D721Med (cell line): ENCODE measurements at regions not wholly inside any gene's neighbourhood (a gene's known extent, or its start where the extent isn't known, plus 50 kb on each side); places are given as distances from the start of the nearest gene placed in this dataset.

Source experiments
- DNase-seq: peaks from one replicate; pipeline ENCODE4 v3.0.0; 2011; ENCODE audit warnings: low spot score; ENCODE audit not compliant: insufficient read length
- FAIRE-seq: peaks from 2 replicates; lab custom pipeline; 2011; peaks lifted over from hg19 to GRCh38; lab: Jason Lieb, UNC
- CTCF ChIP-seq: IDR thresholded peaks from 2 replicates; pipeline ENCODE4 v1.5.1; 2012; ENCODE audit warnings: mild to moderate bottlenecking, control low read depth; ENCODE audit not compliant: insufficient read depth; ENCODE audit errors: missing control alignments

- TF ChIP-seq CTCF = peak; percentile 52
- no peak for DNase-seq
- FAIRE-seq = no peak
Observed at GRCh38 chr11:22130462-22131053, 62.3 kb upstream of the ANO5 start.

GRCh38 chr11:22133776-22134175 lies 59.1 kb upstream of the ANO5 start:
- no peak for TF ChIP-seq CTCF
- DNase-seq = no peak
- no peak for FAIRE-seq

DNA sequence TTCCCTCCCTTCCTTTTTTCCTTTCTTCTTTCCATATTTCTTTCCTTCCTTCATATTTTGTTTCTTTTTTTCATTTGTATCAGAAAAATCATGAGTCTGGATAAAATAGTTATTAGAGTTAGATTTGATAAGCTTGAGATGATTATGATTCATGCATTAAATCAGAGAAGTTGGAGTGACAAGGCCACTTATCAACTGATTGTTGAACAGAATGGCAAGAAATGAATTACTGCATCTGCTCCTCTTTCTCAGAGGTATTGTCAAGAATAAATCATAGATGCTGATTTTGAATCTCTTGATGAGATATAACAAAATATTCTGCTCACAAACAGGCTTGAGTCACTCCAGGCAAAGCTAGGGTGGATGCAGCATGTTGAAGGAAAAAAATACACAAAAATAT lies 54.6 kb upstream of the ANO5 start:
- no peak for TF ChIP-seq CTCF
- no peak for FAIRE-seq
- DNase-seq = no peak
